Right kidney (tissue), 1 donor: ENCODE measurements at regions not wholly inside any gene's neighbourhood (a gene's known extent, or its start where the extent isn't known, plus 50 kb on each side); places are given as distances from the start of the nearest gene placed in this dataset.

Experiments
- DNase-seq: peaks from one replicate; pipeline ENCODE4 v3.0.0-alpha.2; 2016

DNA sequence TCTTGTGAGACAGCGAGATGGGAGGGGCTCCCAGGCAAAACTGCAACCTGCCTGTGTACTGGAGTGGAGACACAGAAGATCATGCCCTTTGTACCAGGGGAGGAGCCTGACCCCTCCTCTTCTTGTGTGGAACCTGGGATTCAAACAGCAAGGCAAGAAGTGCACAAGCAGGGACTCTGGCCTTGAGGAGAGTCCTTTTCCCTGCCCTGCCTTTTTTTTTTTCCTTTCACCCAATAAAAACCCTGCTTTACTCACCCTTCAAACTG, 251.8 kb upstream of the OPRM1 start:
- DNase-seq = no peak

DNA sequence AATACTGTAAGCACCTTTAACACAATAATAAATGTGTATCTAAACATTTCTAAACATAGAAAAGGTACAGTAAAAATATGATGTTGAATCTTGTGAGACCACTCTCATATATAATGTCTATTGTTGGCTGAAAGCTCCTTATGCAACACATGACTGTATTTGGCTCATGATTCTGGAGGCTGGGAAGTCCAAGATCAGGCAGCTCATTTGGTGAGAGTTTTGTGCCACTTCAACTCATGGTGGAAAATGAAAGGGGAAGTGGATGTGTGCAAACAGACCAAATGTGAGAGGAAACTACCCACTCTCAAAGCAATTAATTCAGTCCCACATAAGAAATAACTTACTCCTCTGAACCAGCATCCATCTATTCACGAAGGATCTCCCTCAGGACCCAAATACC, 257.7 kb upstream of the OPRM1 start:
- DNase-seq = no peak

DNA sequence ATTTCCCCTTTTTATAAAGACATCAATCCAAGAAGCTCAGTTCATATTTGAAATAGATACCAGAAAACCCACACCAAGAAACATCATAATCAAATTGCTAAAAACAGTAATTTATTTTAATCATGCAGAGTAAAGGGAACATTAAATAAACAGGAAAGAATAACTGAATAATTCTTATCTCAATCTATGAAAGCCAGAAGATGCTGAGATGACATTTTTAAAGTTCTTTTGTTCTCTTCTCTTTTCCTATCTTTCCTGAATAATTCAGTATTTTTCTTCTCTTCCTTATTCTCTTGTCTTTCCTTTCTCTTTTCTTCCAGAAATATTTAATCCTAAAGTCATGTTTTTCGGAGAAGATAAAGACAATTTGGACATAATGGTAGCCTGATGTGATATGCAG, 259.0 kb upstream of the OPRM1 start:
- DNase-seq = no peak

DNA sequence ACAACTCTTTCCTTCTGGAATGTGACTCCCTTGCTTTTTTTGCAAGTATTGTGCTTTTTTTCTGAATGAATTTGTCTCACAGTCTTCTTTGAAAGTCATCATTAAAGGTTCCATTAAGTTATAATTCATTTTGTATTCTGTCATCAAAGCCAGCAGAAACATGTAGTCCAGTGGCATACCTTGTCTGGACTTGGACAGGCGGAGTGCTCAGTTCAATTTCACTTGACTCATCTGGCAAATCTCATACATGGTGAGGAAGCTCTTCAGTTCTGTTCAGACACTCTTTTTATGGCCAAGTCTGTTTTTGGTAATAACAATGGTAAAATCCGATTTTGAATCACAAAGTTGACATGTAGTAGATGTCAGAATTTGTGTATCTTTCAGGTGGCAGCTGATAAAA, 260.8 kb upstream of the OPRM1 start:
- no peak for DNase-seq

DNA sequence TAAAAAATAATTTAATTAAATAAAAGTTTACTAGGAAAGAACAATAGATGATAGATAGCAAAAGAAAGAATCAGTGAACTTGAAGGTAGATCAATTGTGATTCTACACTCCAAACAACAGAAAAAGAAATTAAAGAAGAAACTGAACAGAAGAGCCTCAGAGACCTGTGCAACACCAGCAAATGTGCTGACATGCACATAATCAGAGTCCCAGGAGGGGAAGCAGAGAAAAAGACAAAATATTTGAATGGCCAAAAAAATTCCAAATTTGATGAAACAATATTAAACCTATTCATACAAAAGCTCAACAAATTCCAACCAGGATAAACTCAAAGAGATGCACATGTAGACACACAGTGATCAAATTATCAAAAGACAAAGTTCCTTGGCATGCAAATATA, 267.5 kb upstream of the OPRM1 start:
- DNase-seq = no peak

DNA sequence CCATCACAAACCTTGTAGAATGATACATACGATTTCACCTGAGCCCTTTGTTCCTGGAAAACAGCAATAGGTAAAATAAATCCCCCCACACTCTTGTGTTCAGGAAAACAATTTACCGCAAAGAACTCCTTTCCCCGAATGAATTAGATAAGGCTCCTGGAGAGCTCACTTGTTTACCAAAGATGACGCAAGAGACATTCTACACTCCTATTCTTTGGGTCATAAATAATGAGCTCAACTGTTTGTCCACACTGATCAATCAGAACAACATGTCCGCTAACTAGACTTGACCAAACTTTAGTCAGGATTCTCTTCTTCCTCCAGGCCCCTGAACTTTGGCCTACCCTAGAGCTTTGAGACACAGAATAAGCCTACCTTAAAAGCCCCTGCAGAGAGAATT, 271.9 kb upstream of the OPRM1 start:
- no peak for DNase-seq

DNA sequence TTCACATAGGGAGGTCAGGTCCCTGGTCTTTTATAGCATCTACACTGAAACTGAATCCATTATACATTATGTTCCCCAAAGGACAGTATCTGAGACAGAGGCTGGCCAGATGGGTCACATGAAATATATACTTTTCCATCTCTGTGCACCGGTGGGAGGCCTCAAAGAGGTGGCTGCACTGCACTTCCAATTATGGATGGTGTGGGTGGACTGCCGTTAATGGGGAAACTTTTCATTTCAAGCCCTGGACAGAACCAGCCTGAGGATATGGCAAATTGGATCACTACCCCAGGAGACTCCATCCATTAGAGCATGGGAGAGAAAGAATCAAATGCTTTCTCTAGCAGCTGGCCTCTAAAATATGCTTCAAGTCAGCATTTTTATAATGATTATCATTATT, 280.5 kb upstream of the OPRM1 start:
- no peak for DNase-seq

DNA sequence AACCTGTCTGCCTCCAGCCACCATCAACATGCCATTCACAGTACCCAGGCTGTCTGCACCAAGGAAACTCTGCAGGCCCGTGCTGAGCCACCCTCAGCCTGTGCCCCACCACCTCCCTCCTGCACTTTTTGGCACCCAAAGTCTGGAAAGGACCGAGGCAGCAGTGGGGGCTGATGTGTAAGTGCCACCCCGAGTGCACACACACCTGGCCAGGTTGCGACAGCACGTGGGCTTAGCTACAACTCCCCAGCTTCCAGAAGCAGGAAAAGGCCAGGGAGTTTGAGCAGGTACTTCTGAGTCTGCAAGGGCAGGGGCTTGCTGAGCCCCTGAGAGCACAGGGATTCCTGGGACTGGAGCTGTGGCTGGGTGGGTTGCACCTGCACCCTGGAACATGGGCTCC, 303.3 kb upstream of the OPRM1 start:
- DNase-seq = no peak

DNA sequence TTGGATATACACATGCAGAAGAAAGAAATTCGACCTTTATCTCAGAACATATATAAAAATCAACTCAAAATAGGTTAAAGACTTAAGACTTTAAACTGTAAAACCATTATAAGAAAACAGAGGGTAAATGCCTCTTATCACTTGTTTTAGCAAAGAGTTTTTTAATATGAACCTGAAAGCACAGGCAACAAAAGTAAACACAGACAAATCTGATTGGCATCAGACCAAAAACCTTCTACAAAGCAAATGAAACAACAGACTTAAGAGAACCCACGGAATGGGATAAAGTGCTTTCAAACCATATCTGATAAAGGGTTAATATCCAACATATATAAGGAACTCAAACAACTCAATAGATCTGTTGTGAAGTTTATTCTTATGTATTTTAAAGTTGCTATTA, 309.9 kb upstream of the OPRM1 start:
- no peak for DNase-seq

DNA sequence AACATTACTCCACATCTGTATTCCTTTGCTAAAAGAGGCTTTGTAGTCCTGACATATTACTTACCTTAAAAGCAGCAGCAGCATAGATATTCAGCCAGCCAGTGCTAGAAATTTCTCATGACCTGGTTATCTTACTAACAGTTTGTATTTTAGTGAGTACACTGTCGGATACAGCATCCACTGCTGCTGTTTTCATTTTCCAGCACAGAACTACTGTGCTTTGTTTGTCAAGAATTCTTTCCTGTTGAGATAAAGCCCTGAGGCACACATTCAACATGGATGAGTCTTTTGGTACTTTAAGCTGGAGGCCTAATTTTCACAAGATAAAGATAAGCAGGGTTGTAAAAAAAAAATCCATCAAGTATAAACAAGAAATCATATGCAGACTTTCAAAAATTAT, 311.2 kb upstream of the OPRM1 start:
- no peak for DNase-seq

DNA sequence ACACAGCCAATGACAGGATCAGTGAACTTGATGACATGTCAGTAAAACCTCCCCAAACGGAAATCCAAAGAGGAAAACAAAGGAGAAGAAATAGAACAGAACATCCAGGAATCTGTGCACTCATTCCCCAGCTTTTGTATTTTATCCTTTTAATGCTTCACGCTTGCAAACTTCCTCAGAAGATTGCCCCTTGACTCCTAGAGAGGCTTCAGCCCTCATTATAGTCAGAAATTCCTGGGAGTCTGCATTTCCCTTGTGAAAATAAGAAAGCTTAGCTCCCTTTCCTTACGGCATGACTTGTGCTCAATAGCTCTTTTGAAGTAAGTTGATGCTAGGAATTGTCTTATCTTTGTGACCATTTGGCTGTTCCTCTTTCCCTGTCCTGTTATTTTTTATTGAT, 313.6 kb upstream of the OPRM1 start:
- DNase-seq = no peak

DNA sequence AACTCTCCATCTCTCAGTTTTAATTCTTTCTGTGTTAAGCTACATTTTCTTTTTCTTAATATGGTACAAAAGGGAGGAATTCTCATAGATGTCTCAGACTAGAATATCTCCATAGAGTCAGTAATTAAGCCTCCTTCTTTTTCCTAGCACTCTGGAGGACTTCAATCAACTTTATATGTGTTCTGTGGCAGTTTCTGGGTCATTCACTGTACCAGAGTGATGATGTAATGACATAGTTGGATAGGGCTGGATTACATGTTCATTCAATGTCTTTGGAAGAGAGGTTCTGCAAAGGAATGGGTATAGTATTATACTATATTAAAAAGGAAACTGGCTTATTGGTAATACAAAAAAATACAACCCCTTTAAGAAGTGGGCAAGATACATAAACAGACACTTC, 318.3 kb upstream of the OPRM1 start:
- DNase-seq = no peak

DNA sequence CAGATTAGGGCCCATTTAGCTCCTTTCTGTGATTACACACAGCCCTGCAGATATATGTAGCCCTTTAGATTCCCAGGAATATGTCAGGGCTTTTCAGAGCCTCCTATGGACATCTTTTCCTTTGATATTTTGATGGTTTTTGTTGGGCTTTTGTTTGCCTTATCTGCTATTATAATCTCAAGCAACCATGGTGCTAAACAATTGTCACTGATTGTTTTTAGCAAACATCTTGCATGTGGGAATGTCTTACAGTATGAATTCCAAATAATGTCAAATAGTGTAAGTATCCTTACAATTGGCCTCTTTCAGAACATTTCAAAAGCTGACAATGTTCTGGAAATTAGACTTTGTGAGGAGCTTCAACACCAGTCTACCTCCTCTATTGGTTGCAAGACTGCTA, 333.6 kb upstream of the OPRM1 start:
- no peak for DNase-seq

DNA sequence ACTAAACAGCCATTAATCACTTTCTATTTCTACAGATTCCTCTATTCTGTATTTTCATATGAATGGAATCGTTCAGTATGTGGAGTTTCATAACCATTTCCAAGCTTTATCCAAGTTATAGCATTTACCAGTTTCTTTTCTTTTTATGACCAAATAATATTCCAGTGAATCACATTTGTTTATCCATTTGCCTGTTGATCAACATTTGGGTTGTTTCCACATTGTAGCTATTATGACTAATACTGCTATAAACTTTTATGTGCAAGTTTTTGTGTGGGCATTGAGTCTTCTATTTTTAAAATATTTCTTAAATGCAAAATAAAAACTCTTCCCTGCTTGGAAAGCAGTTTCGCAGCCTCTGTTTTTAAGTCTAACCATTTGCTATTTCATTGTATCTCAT, 336.4 kb upstream of the OPRM1 start:
- no peak for DNase-seq

DNA sequence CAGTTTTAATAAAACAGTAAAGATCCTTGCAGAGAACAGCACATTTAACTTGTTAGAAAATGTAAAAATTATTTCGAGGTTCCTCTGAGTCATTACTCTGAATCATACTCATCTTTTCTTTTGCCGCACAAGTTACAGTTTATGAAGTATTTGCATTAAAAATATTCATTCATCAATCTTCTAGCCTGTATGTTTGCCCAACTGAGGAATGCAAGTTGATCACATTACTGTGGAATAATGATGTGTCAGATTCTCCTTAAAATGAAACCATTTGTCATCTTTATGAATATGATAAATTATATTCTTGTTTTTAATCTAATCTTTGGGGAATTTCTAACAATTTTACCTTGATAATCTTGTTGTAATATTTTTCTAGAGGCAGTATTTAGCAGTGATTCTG, 340.4 kb upstream of the OPRM1 start:
- no peak for DNase-seq

DNA sequence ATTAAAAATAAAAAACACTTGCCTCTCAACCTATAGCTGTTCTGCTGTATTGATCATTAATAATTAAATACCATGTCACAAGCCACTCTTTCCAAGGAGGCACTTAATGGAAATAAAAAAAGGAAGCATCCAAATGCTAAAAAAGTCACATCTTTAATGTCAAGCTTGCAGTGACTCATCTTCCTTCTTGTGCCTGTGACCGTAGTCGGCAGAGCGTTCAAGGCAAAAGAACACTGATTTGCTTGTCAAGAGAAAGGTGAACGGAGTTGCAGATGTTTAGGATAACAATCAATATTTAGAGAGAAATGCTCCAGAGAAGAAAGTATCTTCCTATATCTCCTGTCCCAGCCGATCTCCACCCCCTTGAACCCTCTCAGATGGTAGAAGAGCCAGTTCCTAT, 341.0 kb upstream of the OPRM1 start:
- DNase-seq = no peak

DNA sequence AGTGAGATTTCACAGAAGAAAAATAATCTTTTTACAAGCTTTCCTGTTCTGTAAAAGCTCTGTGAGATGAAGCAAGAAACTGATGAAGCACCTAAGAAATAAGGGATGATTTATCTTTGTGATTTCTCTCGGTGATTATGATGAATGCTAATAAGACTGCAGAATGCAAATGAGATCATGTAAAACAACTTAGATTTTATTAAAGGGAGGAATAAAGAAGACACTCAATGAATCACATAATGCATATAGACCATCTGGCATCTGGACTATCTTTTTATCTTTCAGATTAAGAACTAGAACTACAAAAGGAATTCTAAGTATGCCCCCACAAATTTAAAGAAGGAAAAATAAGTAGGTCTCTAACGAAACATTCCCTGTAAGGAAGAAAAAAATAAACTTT, 361.5 kb upstream of the OPRM1 start:
- DNase-seq = no peak

DNA sequence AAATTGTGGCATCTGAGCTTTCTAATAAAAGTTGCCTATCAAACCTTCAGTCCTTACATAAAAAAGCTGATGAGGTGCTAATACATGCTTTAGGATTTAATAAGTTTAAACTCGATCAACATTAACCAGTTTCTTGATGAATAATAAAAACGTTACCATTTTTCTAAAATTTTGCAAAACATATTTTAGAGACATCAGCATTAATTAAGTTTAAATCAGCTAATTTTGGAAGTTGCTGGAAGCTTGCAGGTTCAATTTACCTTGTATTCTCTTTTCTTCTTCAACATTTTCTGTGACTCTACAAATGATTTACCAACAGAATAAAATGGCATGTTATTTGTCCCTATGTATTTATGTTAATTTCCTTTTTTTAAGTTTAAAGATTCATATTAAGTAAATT, 365.3 kb upstream of the OPRM1 start:
- no peak for DNase-seq

DNA sequence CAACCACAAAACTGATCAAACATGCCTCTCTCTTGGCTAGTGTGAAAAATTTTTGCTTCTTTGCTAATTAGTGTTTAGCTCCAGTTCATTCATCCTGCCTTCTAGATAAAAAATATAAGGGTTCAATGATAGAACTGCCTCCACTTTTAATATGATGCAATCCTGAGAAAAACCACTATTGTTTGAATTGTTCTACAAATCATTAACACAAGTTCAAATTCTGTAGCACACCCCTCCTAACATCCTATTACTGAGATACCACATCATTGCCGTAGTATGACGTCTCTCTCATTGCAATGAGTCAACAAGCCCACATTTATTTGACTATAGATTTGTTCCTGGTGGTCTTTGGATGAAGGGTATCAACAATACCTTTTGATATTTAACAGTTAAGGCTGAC, 365.8 kb upstream of the OPRM1 start:
- DNase-seq = no peak

DNA sequence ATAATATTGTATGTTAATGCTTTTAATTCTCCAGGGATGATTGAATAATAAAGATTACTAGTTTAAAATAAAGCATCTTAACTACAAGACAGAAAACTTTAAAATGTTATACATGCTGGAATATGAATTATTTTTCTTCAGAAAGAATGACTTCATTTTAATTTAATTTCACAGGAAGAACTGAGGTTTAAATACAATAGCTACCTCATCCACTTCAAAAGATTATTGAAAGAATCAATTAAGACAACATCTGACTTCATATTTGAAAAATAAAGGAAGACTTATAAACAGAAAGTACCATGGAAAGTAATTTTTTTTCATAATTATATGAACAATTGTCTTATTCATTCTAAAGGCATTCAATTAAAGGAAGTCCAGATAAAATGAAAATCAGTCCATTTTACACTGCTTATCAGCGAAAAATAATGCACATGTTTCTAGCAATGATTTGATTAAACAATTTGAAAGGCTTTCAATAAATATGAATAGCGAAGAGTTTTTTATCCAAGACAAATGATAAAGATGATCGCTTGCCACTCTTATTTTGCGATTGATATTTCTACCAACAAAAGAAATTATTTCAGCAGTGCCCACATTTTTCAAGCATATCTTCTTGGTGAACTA, 368.5 kb upstream of the OPRM1 start:
- DNase-seq = no peak

DNA sequence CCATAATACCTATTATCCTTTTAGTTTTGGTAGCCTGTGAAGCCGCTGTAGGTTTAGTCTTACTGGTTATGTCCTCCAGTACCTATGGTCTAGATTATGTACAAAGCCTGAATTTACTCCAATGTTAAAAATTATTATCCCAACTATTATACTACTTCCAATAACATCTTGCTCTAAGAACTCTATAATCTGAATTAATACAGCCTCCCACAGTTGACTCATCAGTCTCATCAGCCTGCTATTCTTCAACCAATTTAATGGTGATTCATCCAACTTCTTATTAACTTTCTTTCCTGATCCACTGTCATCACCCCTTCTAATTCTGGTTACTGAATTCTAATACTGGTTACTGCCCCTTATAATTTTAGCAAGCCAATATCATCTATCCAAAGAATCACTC, 370.3 kb upstream of the OPRM1 start:
- DNase-seq = no peak

DNA sequence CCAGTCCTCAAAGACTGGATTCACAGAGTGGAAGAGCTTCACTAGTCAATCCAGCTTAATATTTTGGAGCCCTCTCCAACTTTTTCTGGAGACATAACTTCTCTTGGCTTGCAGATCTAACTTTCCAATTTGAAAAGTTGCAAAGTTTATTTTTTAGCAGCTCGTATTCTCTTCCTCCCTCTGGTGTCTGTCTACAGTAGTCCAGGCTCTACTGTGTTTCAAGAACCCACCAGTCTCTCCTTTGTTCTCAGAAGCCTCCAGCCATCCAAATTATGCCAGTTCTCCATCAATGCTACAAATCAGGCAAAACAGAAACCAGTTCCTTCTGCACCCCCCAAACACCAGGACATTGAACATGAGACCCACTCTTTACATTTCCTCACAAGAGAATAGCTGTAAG, 376.1 kb upstream of the OPRM1 start:
- DNase-seq = no peak

DNA sequence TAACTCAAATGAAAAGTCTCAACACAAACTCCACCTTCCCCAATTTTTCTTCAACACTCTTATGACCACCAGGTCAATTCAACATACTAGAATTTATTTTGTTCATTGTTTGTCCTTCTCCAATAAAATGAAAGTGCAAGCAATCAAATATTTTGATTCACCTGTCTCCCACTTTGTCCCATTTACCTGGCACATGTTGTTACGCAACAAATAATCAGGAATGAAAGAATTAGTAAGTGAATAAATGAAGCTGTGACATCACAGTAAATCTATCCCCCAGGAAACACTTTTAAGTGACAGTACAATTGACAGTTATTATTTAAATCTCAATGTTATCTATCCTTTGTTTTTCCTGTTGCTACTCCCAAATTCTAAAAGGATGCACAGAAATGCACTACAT, 393.7 kb upstream of the OPRM1 start:
- no peak for DNase-seq

DNA sequence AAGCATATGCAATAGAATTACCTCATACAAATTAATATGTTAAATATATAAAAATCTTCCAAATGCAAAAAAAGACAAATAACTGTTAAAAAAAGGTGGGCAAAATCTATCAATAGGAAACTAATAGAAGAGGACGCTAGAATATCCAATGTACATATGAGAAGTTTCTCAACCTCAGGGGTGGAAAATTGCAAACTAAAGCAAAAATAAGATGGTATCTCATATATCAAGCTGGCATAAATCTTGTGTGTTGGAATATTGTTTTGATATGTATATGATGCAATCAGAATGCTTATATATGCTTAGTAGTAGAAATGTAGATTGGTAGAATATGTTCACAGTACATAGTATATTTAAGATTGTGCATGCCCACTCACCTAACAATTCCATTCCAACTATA, 395.0 kb upstream of the OPRM1 start:
- no peak for DNase-seq

DNA sequence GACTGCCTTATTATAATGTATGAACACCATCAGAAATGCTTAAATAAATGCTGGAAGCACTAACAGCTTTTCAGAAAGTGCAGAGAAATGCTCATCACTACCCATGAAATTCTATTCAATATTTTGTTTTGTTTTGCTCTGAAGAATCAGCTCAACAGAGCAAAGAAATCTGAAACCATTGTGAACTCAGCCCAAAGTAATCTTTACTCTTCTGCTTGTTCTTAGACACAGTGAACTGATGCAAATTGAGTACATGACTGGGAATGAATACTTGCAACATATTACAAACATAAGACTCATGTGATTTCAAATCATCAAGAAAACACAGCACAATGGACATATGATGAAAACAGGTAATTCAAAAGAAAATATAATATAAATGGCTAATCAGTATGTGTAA, 404.6 kb upstream of the OPRM1 start:
- DNase-seq = no peak

DNA sequence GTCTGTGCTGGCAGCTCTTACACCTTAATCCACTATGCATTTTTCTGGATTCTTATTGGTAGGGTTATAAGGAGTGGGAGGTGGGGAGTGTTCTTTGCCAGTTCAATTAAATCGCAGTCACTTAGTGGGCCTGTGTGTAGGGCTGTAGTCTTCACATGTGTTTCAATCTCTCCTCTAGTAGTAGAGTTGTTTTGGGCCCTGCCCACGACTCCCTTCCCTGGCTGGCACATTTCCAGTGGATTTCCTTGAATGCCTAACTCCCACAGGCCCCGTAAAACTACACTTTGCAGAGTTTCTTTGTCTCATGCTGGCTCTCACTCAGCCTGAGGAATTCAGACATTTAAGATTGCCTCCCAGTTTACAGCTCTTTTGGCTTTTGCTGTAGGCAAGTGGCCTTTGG, 414.0 kb upstream of the OPRM1 start:
- DNase-seq = peak; percentile 10
